Hepatocyte (in vitro differentiated cells): ENCODE measurements at regions not wholly inside any gene's neighbourhood (a gene's known extent, or its start where the extent isn't known, plus 50 kb on each side); places are given as distances from the start of the nearest gene placed in this dataset.

Experiments
- DNase-seq: peaks from one replicate; pipeline ENCODE4 v3.0.0-alpha.2; 2016; ENCODE audit warnings: low spot score
- H2AFZ ChIP-seq: fragments of 200-600 bp; sonication (generic); 2 replicates; pipeline ENCODE4 v1.6.0; 2016; ENCODE audit warnings: antibody characterized with exemption, mild to moderate bottlenecking
- H3K27ac ChIP-seq: fragments of 200-600 bp; sonication (generic); 2 replicates; pipeline ENCODE4 v1.5.1; 2016; ENCODE audit warnings: mild to moderate bottlenecking
- H3K27me3 ChIP-seq: fragments of 200-600 bp; sonication (generic); 2 replicates; pipeline ENCODE4 v1.6.1; 2016
- H3K36me3 ChIP-seq: fragments of 200-600 bp; sonication (generic); replicated peaks from 2 replicates; pipeline ENCODE4 v1.5.1; 2016; ENCODE audit warnings: low read depth; ENCODE audit not compliant: insufficient read depth
- H3K4me1 ChIP-seq: fragments of 200-600 bp; sonication (generic); 2 replicates; pipeline ENCODE4 v1.5.1; 2016; ENCODE audit warnings: mild to moderate bottlenecking, moderate library complexity; ENCODE audit not compliant: insufficient read depth
- H3K4me2 ChIP-seq: fragments of 200-600 bp; sonication (generic); 2 replicates; pipeline ENCODE4 v1.6.0; 2016
- H3K4me3 ChIP-seq: fragments of 200-600 bp; sonication (generic); 2 replicates; pipeline ENCODE4 v1.5.1; 2016; ENCODE audit warnings: mild to moderate bottlenecking
- H3K79me2 ChIP-seq: fragments of 200-600 bp; sonication (generic); 2 replicates; pipeline ENCODE4 v1.6.0; 2017; ENCODE audit warnings: mild to moderate bottlenecking
- H3K9me2 ChIP-seq: fragments of 200-600 bp; sonication (generic); replicated peaks from 2 replicates; pipeline ENCODE4 v1.6.0; 2017; ENCODE audit warnings: mild to moderate bottlenecking; ENCODE audit not compliant: insufficient read depth
- H3K9me3 ChIP-seq: fragments of 200-600 bp; sonication (generic); 2 replicates; pipeline ENCODE4 v1.5.1; 2016; ENCODE audit warnings: low read depth, mild to moderate bottlenecking
- H4K20me1 ChIP-seq: fragments of 200-600 bp; sonication (generic); 2 replicates; pipeline ENCODE4 v1.6.0; 2016; ENCODE audit warnings: mild to moderate bottlenecking; ENCODE audit not compliant: insufficient read depth, poor library complexity, severe bottlenecking
- EZH2 ChIP-seq: fragments of 200-600 bp; sonication (generic); IDR thresholded peaks from 2 replicates; pipeline ENCODE4 v1.6.1; 2016; ENCODE audit warnings: antibody characterized with exemption, mild to moderate bottlenecking, borderline replicate concordance
- EZH2phosphoT487 ChIP-seq: fragments of 200-600 bp; sonication (generic); IDR thresholded peaks from one replicate; pipeline ENCODE4 v1.6.1; 2018; ENCODE audit warnings: antibody characterized with exemption, mild to moderate bottlenecking, low read depth, moderate library complexity; ENCODE audit not compliant: unreplicated experiment, severe bottlenecking
- WGBS: methylation state at CpG from one replicate; pipeline ENCODE4 v1.1.6; 2016; ENCODE audit warnings: low lambda C conversion rate; ENCODE audit errors: missing lambda C conversion rate; 5-methylcytosine and 5-hydroxymethylcytosine counted together
- TF ChIP-seq, protein P1 (sequence below): fragments of 200-600 bp; sonication (generic); IDR thresholded peaks from 2 replicates; pipeline ENCODE4 v1.5.1; 2016; ENCODE audit warnings: antibody characterized with exemption, mild to moderate bottlenecking; ENCODE audit not compliant: poor library complexity

DNA sequence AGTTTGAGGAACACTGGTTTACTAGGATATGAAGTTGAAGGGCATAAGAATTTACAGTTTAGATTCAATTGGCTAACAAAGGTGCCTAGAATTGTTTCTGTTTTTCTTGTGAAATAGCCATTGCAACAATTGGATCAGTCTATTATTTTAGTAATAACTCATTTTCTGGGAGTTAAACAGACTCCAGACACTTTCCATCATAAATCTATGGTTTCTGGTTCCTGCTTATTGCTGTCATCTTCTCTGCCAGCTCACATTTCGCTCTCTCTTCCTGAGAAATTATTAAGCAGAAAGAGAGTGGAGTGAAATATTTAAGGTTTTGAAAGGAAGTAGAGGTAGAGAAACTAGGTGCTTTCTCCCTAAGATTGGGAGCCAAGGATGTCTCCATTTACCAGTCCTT is 165.1 kb upstream of the PRR16 start:
- H3K79me2 ChIP-seq, result no peaks in the 10 kb centered on the region
- no peaks in the 10 kb centered on the region for H3K9me2 ChIP-seq
- H3K4me3 ChIP-seq, result no peak overlapping the region
- no peaks in the 10 kb centered on the region for H3K9me3 ChIP-seq
- no peaks in the 10 kb centered on the region for H3K4me1 ChIP-seq
- H2AFZ ChIP-seq, result no peak overlapping the region
- H3K27me3 ChIP-seq, result no peaks in the 10 kb centered on the region
- no peak overlapping the region for H3K4me2 ChIP-seq
- 77% methylated on average over 1 of the region's 1 CpG for WGBS
- no peaks in the 10 kb centered on the region for H3K36me3 ChIP-seq
- no peak for DNase-seq
- TF ChIP-seq, protein P1, sequence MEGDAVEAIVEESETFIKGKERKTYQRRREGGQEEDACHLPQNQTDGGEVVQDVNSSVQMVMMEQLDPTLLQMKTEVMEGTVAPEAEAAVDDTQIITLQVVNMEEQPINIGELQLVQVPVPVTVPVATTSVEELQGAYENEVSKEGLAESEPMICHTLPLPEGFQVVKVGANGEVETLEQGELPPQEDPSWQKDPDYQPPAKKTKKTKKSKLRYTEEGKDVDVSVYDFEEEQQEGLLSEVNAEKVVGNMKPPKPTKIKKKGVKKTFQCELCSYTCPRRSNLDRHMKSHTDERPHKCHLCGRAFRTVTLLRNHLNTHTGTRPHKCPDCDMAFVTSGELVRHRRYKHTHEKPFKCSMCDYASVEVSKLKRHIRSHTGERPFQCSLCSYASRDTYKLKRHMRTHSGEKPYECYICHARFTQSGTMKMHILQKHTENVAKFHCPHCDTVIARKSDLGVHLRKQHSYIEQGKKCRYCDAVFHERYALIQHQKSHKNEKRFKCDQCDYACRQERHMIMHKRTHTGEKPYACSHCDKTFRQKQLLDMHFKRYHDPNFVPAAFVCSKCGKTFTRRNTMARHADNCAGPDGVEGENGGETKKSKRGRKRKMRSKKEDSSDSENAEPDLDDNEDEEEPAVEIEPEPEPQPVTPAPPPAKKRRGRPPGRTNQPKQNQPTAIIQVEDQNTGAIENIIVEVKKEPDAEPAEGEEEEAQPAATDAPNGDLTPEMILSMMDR, result no peak
- TF ChIP-seq EZH2phosphoT487, result no peak
- TF ChIP-seq EZH2, result no peak
- H3K27ac ChIP-seq, result no peak overlapping the region
- H4K20me1 ChIP-seq, result no peaks in the 10 kb centered on the region

DNA sequence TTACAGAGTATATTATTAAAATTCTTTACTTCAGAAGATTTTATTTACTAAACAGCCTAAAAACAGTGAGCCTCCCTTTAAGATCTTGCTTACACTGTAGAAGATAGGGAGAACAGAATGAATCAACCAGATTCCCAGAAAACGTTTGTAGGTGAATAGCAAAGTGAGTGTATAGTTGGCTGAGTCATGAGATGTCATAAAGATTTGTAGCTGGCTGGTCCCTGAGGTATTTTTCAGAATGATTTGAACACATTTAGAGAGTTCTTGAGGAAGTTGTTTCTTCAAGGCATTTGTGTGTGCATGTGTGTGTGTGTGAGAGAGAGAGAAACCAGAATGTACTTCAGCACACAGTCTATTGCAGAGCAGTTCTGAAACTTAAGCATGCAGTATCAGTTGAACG is 159.4 kb upstream of the PRR16 start:
- H3K4me3 ChIP-seq, result no peak overlapping the region
- H2AFZ ChIP-seq, result no peak overlapping the region
- H3K4me2 ChIP-seq, result peak overlapping the region; percentile 12
- peak; percentile 42 for DNase-seq
- H4K20me1 ChIP-seq, result no peaks in the 10 kb centered on the region
- H3K36me3 ChIP-seq, result no peaks in the 10 kb centered on the region
- peak overlapping the region; percentile 47 for H3K27ac ChIP-seq
- H3K27me3 ChIP-seq, result no peaks in the 10 kb centered on the region
- TF ChIP-seq EZH2 (no peak), EZH2phosphoT487 (no peak)
- TF ChIP-seq, protein P1, result no peak
- H3K9me3 ChIP-seq, result no peaks in the 10 kb centered on the region
- H3K9me2 ChIP-seq, result no peaks in the 10 kb centered on the region
- 38% methylated on average over 2 of the region's 2 CpGs for WGBS
- H3K4me1 ChIP-seq, result peaks cover 11% of the 10 kb centered on the region
- no peaks in the 10 kb centered on the region for H3K79me2 ChIP-seq

DNA sequence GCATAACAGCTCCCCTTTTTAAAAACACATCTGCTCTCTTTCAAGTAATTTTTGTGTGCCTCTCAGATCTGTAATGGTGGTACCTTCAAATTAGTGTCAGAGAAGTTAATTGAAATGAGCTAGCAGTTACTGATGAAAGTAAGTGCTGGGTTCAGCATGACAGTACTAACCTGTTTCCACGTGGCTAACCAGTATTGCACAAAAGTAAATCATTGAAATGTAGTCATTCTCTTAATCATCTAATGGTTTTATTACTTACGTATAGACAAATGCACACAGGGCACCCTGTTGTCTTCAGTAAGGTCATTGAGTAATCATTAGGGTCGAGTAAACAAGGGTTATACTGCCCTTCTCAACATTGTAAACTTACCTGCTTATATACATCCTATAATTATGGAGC is 157.8 kb upstream of the PRR16 start:
- no peak for TF ChIP-seq EZH2phosphoT487
- TF ChIP-seq EZH2, result no peak
- TF ChIP-seq, protein P1, result no peak
- no peak overlapping the region for H2AFZ ChIP-seq
- H3K4me2 ChIP-seq, result peak overlapping the region; percentile 15
- no peaks in the 10 kb centered on the region for H3K9me3 ChIP-seq
- peaks cover 11% of the 10 kb centered on the region for H3K4me1 ChIP-seq
- H3K27me3 ChIP-seq, result no peaks in the 10 kb centered on the region
- DNase-seq, result peak; percentile 7
- no peaks in the 10 kb centered on the region for H3K36me3 ChIP-seq
- H3K9me2 ChIP-seq, result no peaks in the 10 kb centered on the region
- H3K4me3 ChIP-seq, result no peak overlapping the region
- no peaks in the 10 kb centered on the region for H4K20me1 ChIP-seq
- H3K79me2 ChIP-seq, result no peaks in the 10 kb centered on the region
- no peak overlapping the region for H3K27ac ChIP-seq
- 35% methylated on average over 3 of the region's 3 CpGs for WGBS

GRCh38 chr5:120314191-120314590 is 149.9 kb upstream of the PRR16 start:
- Histone ChIP-seq H3K27ac (no peak overlapping the region), H3K79me2 (no peaks in the 10 kb centered on the region), H4K20me1 (no peaks in the 10 kb centered on the region), H3K4me1 (no peaks in the 10 kb centered on the region), H2AFZ (no peak overlapping the region), H3K9me2 (no peaks in the 10 kb centered on the region), H3K9me3 (no peaks in the 10 kb centered on the region), H3K4me3 (no peak overlapping the region), H3K36me3 (no peaks in the 10 kb centered on the region), H3K4me2 (no peak overlapping the region), H3K27me3 (no peaks in the 10 kb centered on the region)
- TF ChIP-seq EZH2phosphoT487 (no peak), EZH2 (no peak)
- TF ChIP-seq, protein P1, result no peak
- no peak for DNase-seq
